ENCODE measurements at regions not wholly inside any gene's neighbourhood (a gene's known extent, or its start where the extent isn't known, plus 50 kb on each side); places are given as distances from the start of the nearest gene placed in this dataset.

- no peak overlapping the region for H3K4me3 Mint-ChIP-seq
- H3K27ac Mint-ChIP-seq, result no peak overlapping the region
- H3K4me1 Mint-ChIP-seq, result no peaks in the 10 kb centered on the region
- H3K27me3 Mint-ChIP-seq (ENCODE audit: low read depth), result peaks cover 5% of the 10 kb centered on the region
- TF ChIP-seq CTCF (IDR thresholded peaks at IDR 0.05; ENCODE audit: unreplicated experiment in 3 of 3), result no peak
- H3K9me3 Mint-ChIP-seq, result no peaks in the 10 kb centered on the region
- H3K36me3 Mint-ChIP-seq (ENCODE audit: low read depth), result no peaks in the 10 kb centered on the region
Observed at GRCh38 chr2:100673115-100673514, 110.3 kb downstream of the PDCL3 start.

DNA sequence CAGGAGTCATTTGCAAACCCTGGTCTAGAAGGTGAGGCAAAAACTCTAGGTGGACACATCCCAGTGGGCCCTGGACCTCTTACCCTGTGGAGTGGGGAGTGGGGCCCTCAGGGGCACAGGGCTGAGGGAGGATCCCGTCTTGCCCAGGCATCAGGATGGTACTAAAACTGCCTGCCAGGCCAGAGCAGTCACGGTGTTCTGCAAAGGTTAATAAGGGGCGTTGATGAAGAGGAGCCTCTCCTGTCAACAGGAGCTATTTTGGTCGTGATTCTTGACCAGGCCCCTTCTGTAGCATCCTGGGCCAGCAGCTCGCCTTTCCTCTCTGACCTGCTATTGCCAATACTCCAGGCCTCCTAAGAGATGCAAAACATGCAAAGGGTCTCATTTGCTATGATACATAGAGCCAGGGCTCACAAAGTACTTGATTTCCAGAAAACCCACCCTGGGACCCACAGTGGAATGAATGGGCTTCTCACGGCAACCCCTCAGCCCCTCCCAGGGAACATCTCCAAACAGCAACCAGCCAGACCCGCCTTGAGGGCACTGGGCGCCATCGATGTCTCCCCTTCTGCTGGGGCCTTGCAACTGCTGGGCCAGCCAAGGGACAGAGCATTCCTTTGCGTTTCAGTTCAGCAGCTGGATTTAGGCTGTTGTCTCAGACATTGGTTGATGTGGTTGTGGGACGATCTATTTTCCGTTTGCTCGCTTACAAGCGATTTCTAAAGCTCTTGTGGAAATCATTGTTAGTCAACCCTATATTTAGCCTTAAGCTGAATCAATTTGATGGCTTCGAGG is 111.1 kb downstream of the PDCL3 start:
- Mint-ChIP-seq H3K9me3 (no peaks in the 10 kb centered on the region), H3K4me3 (no peak overlapping the region), H3K36me3 (ENCODE audit: low read depth) (no peaks in the 10 kb centered on the region), H3K4me1 (no peaks in the 10 kb centered on the region), H3K27me3 (ENCODE audit: low read depth) (peaks cover 5% of the 10 kb centered on the region), H3K27ac (no peak overlapping the region)
- no peak for TF ChIP-seq CTCF (IDR thresholded peaks at IDR 0.05; ENCODE audit: unreplicated experiment in 3 of 3)

DNA sequence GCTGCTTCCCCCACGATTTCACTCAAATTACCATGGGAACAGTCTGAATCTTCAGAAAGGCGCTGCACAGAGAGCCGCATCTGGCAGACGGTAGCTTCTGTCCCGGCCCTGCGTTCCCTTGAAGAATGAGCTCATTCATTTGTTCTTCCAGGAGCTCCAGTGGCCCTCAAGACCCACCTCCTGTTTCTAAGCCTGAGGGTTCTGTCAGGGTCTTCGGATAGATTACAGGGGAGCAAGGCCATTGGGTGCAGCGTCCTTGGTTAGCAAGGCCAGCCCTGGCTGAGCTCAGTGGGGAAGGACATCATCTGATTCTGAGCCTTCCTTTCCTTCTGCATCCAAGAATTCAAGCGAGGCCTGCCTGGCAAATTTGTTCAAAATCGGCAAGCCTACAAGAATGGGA is 111.9 kb downstream of the PDCL3 start:
- H3K4me3 Mint-ChIP-seq, result no peak overlapping the region
- H3K9me3 Mint-ChIP-seq, result no peaks in the 10 kb centered on the region
- H3K27me3 Mint-ChIP-seq (ENCODE audit: low read depth), result peaks cover 5% of the 10 kb centered on the region
- H3K36me3 Mint-ChIP-seq (ENCODE audit: low read depth), result no peaks in the 10 kb centered on the region
- no peak for TF ChIP-seq CTCF (IDR thresholded peaks at IDR 0.05; ENCODE audit: unreplicated experiment in 3 of 3)
- no peak overlapping the region for H3K27ac Mint-ChIP-seq
- H3K4me1 Mint-ChIP-seq, result no peaks in the 10 kb centered on the region

GRCh38 chr2:100675373-100675772 is 112.6 kb downstream of the PDCL3 start:
- no peak for TF ChIP-seq CTCF (IDR thresholded peaks at IDR 0.05; ENCODE audit: unreplicated experiment in 3 of 3)
- Mint-ChIP-seq H3K9me3 (no peaks in the 10 kb centered on the region), H3K27me3 (ENCODE audit: low read depth) (peaks cover 5% of the 10 kb centered on the region), H3K36me3 (ENCODE audit: low read depth) (no peaks in the 10 kb centered on the region), H3K4me1 (no peaks in the 10 kb centered on the region), H3K4me3 (no peak overlapping the region), H3K27ac (no peak overlapping the region)

DNA sequence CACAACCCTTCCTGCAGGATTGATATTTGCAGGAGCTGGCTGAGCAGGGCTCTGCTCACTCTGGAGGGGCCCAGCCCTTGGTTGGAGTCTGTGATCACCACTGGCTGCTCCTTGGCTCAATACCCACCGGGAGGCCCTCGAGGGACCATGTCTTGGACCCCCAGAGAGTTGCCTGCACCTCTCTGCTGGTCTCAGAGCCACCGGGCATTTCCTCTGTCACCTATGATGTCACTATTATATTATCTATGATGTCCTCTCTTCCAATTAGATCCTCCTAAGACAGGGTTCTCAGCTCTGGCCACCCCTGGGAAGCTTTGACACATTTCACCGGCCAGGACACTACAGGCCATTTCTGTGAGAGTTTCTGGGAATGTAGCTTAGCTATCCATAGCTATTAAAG is 113.1 kb downstream of the PDCL3 start:
- no peak overlapping the region for H3K27ac Mint-ChIP-seq

More for the DNA sequence above, 113.1 kb downstream of the PDCL3 start:
- Mint-ChIP-seq H3K36me3 (ENCODE audit: low read depth) (no peaks in the 10 kb centered on the region), H3K4me3 (no peak overlapping the region), H3K9me3 (no peaks in the 10 kb centered on the region), H3K4me1 (no peaks in the 10 kb centered on the region), H3K27me3 (ENCODE audit: low read depth) (peaks cover 5% of the 10 kb centered on the region)
- no peak for TF ChIP-seq CTCF (IDR thresholded peaks at IDR 0.05; ENCODE audit: unreplicated experiment in 3 of 3)
